Colonic mucosa (tissue), 4 donors: ENCODE measurements at regions not wholly inside any gene's neighbourhood (a gene's known extent, or its start where the extent isn't known, plus 50 kb on each side); places are given as distances from the start of the nearest gene placed in this dataset.
"Not testable (repeated sequence)": the region's sequence is repeated elsewhere in the genome, so short reads cannot be mapped to it uniquely, and the experiment has no call there.

Experiments used
- DNase-seq: peaks from one replicate; pipeline ENCODE4 v3.0.0-alpha.2; 2020
- H3K27ac ChIP-seq: fragments of 200-600 bp; one replicate; pipeline ENCODE4 v1.8.0; 2021
- H3K27me3 ChIP-seq: fragments of 200-600 bp; one replicate; pipeline ENCODE4 v1.8.0; 2021
- H3K36me3 ChIP-seq: fragments of 200-600 bp; one replicate; pipeline ENCODE4 v1.8.0; 2021
- H3K4me1 ChIP-seq: fragments of 200-600 bp; one replicate; pipeline ENCODE4 v1.8.0; 2021; ENCODE audit warnings: mild to moderate bottlenecking
- H3K4me3 ChIP-seq: fragments of 200-600 bp; one replicate; pipeline ENCODE4 v1.8.0; 2021
- H3K9ac ChIP-seq, 2 donors: one replicate each; pipeline ENCODE4 v1.7.0; 2013; ENCODE audit warnings: control low read depth in 2 of 2, low read depth in 2 of 2, low read length in 2 of 2
- H3K9me3 ChIP-seq: fragments of 200-600 bp; one replicate; pipeline ENCODE4 v1.8.0; 2021
- CTCF ChIP-seq: fragments of 200-600 bp; IDR thresholded peaks from one replicate; pipeline ENCODE4 v1.8.0; 2022; ENCODE audit warnings: antibody characterized with exemption, mild to moderate bottlenecking
- intact Hi-C: fragments of 100-400 bp; cut with DNase I; formaldehyde crosslinking; loops from one replicate; pipeline ENCODE4 v1.14.1; 2022
- donor health status: healthy.
- donor health status: DM: no; HTN: no; CAD: no.
- donor health status: DM: no; HTN: no; CAD: no.

GRCh38 chr1:30444850-30445249, 278.5 kb downstream of the MATN1 start:
- Histone ChIP-seq H3K4me1 (no peaks in the 10 kb centered on the region), H3K9ac (no peak overlapping the region), H3K27ac (no peak overlapping the region), H3K27me3 (no peaks in the 10 kb centered on the region), H3K4me3 (no peak overlapping the region), H3K36me3 (no peaks in the 10 kb centered on the region), H3K9me3 (no peaks in the 10 kb centered on the region)
- intact Hi-C loops, result no loop called here
- TF ChIP-seq CTCF, result no peak
- no peak for DNase-seq

- H3K9ac ChIP-seq, result no peak overlapping the region
- no peaks in the 10 kb centered on the region for H3K36me3 ChIP-seq
- no peak for DNase-seq
- H3K27ac ChIP-seq, result no peak overlapping the region
- H3K27me3 ChIP-seq, result no peaks in the 10 kb centered on the region
- no peak for TF ChIP-seq CTCF
- H3K4me3 ChIP-seq, result no peak overlapping the region
- intact Hi-C loops, result no loop called here
- no peaks in the 10 kb centered on the region for H3K9me3 ChIP-seq
- no peaks in the 10 kb centered on the region for H3K4me1 ChIP-seq
Measured at GRCh38 chr1:30444401-30444800, 279.0 kb downstream of the MATN1 start.

GRCh38 chr1:30438274-30438673, 285.1 kb downstream of the MATN1 start:
- H3K27ac ChIP-seq, DNase-seq, intact Hi-C loops, H3K9ac ChIP-seq, H3K36me3 ChIP-seq, H3K4me3 ChIP-seq, H3K27me3 ChIP-seq, H3K4me1 ChIP-seq, H3K9me3 ChIP-seq: not testable (repeated sequence)

GRCh38 chr1:30437059-30437576, 286.3 kb downstream of the MATN1 start:
- no peaks in the 10 kb centered on the region for H3K36me3 ChIP-seq
- intact Hi-C loops, result no loop called here
- DNase-seq, result no peak
- no peak for TF ChIP-seq CTCF
- no peaks in the 10 kb centered on the region for H3K27me3 ChIP-seq
- no peak overlapping the region for H3K4me3 ChIP-seq
- H3K4me1 ChIP-seq, result no peaks in the 10 kb centered on the region
- H3K9me3 ChIP-seq, result no peaks in the 10 kb centered on the region
- H3K9ac ChIP-seq, result no peak overlapping the region
- H3K27ac ChIP-seq, result no peak overlapping the region

GRCh38 chr1:30427545-30427944, 295.8 kb downstream of the MATN1 start:
- TF ChIP-seq CTCF, result no peak
- H3K27me3 ChIP-seq, result no peaks in the 10 kb centered on the region
- no peaks in the 10 kb centered on the region for H3K36me3 ChIP-seq
- no peaks in the 10 kb centered on the region for H3K4me1 ChIP-seq
- H3K4me3 ChIP-seq, result no peak overlapping the region
- intact Hi-C loops, result no loop called here
- H3K9me3 ChIP-seq, result no peaks in the 10 kb centered on the region
- DNase-seq, result no peak
- no peak overlapping the region for H3K27ac ChIP-seq
- H3K9ac ChIP-seq, result no peak overlapping the region

GRCh38 chr1:30425046-30425445, 298.3 kb downstream of the MATN1 start:
- Histone ChIP-seq H3K4me3 (no peak overlapping the region), H3K27ac (no peak overlapping the region), H3K27me3 (no peaks in the 10 kb centered on the region), H3K36me3 (no peaks in the 10 kb centered on the region), H3K9me3 (no peaks in the 10 kb centered on the region), H3K9ac (no peak overlapping the region), H3K4me1 (no peaks in the 10 kb centered on the region)
- intact Hi-C loops, result no loop called here
- DNase-seq, result no peak
- no peak for TF ChIP-seq CTCF
